Common myeloid progenitor, CD34-positive (primary cell): ENCODE measurements at regions not wholly inside any gene's neighbourhood (a gene's known extent, or its start where the extent isn't known, plus 50 kb on each side); places are given as distances from the start of the nearest gene placed in this dataset.

ENCODE experiments used
- CTCF ChIA-PET: fragments of 350-600 bp; sonication (Branson Sonifier 250); formaldehyde crosslinking; loops from one replicate; lab custom pipeline; 2021; ENCODE audit warnings: antibody characterized with exemption; lab: Charles Lee
- POLR2A ChIA-PET: fragments of 350-600 bp; sonication (Branson Sonifier 250); formaldehyde crosslinking; loops from one replicate; lab custom pipeline; 2021; ENCODE audit warnings: antibody characterized with exemption; lab: Charles Lee
- DNase-seq, 3 donors: peaks; one replicate each; pipeline versions ENCODE4 v3.0.0 to v3.0.0-alpha.2; 2013
- H3K27ac ChIP-seq, 2 experiments: 1 replicate in 1 of 2; 2 replicates in 1 of 2; pipeline ENCODE4 v1.7.0; 2013; ENCODE audit warnings: inconsistent platforms in 2 of 2, low read length in 2 of 2, mild to moderate bottlenecking in 2 of 2, low read depth in 1 of 2, moderate library complexity in 1 of 2; ENCODE audit not compliant: severe bottlenecking in 2 of 2, insufficient read depth in 1 of 2, poor library complexity in 1 of 2
- H3K27me3 ChIP-seq, 5 experiments: replicated peaks in 2 of 5; 1 replicate in 3 of 5; 2 replicates in 2 of 5; pipeline versions ENCODE4 v1.6.1 to v1.7.0; 2013; ENCODE audit warnings: low read length in 4 of 5, mild to moderate bottlenecking in 2 of 5, moderate library complexity in 2 of 5, inconsistent platforms in 1 of 5; ENCODE audit not compliant: insufficient read depth in 5 of 5, control insufficient read depth in 4 of 5
- H3K36me3 ChIP-seq, 4 experiments: 1 replicate in 2 of 4; 2 replicates in 2 of 4; pipeline versions ENCODE4 v1.6.1 to v1.7.0; 2013; ENCODE audit warnings: low read length in 3 of 4, control low read depth in 1 of 4, mild to moderate bottlenecking in 1 of 4; ENCODE audit not compliant: control insufficient read depth in 4 of 4, insufficient read depth in 4 of 4
- H3K4me1 ChIP-seq, 4 experiments: 1 replicate in 3 of 4; 2 replicates in 1 of 4; pipeline versions ENCODE4 v1.6.1 to v1.7.1; 2013; ENCODE audit warnings: low read length in 3 of 4, mild to moderate bottlenecking in 3 of 4, control low read depth in 1 of 4, inconsistent platforms in 1 of 4, moderate library complexity in 1 of 4; ENCODE audit not compliant: control insufficient read depth in 4 of 4, insufficient read depth in 4 of 4; ENCODE audit errors: control extremely low read depth in 1 of 4
- H3K4me3 ChIP-seq, 7 experiments: 1 replicate in 4 of 7; 2 replicates in 3 of 7; pipeline versions ENCODE4 v1.5.1 to v1.7.0; 2013; ENCODE audit warnings: mild to moderate bottlenecking in 7 of 7, low read length in 6 of 7, moderate library complexity in 6 of 7, inconsistent platforms in 2 of 7, low read depth in 2 of 7, control low read depth in 1 of 7; ENCODE audit not compliant: insufficient read depth in 4 of 7, control insufficient read depth in 1 of 7; ENCODE audit errors: extremely low read depth in 1 of 7
- H3K9me3 ChIP-seq, 5 experiments: 1 replicate in 4 of 5; 2 replicates in 1 of 5; pipeline versions ENCODE4 v1.6.1 to v1.7.1; 2013; ENCODE audit warnings: low read length in 4 of 5, mild to moderate bottlenecking in 2 of 5, inconsistent platforms in 1 of 5, low read depth in 1 of 5, moderate library complexity in 1 of 5; ENCODE audit not compliant: control insufficient read depth in 4 of 5, insufficient read depth in 2 of 5; ENCODE audit errors: control extremely low read depth in 1 of 5
- WGBS: methylation state at CpG from one replicate; pipeline ENCODE4 v1.1.5; 2013; ENCODE audit not compliant: insufficient coverage; 5-methylcytosine and 5-hydroxymethylcytosine counted together

- Histone ChIP-seq H3K27ac (no peak overlapping the region), H3K36me3 (no peaks in the 10 kb centered on the region), H3K4me1 (no peaks in the 10 kb centered on the region), H3K9me3 (peaks cover 0 to 2% (median 0%) of the 10 kb centered on the region in 5 experiments), H3K4me3 (no peak overlapping the region), H3K27me3 (peaks cover 0 to 4% (median 0%) of the 10 kb centered on the region in 5 experiments)
- WGBS = 100% methylated on average over 1 of the region's 7 CpGs
- no peak for DNase-seq
- POLR2A ChIA-PET = no interaction called here
- CTCF ChIA-PET = no interaction called here
Measured at GRCh38 chrX:10288373-10288975, 131.7 kb downstream of the CLCN4 start.

- no peak overlapping the region for H3K27ac ChIP-seq
- POLR2A ChIA-PET = interaction anchor here (0.6 kb wide), 1 partner anchor 16 kb away, joined by 4 read pairs; no protein-coding TSS in a partner anchor
Measured at GRCh38 chrX:10296576-10296975, 139.8 kb downstream of the CLCN4 start.

GRCh38 chrX:10310511-10310910, 153.7 kb downstream of the CLCN4 start:
- no peak for DNase-seq
- Histone ChIP-seq H3K36me3 (no peaks in the 10 kb centered on the region), H3K9me3 (no peaks in the 10 kb centered on the region), H3K4me1 (no peaks in the 10 kb centered on the region), H3K27ac (no peak overlapping the region), H3K4me3 (no peak overlapping the region), H3K27me3 (no peaks in the 10 kb centered on the region)
- CTCF ChIA-PET = no interaction called here
- POLR2A ChIA-PET = no interaction called here
- no CpG with 5 or more reads among the region's 1 CpG for WGBS

More at GRCh38 chrX:10296576-10296975, 139.8 kb downstream of the CLCN4 start:
- Histone ChIP-seq H3K9me3 (peaks cover 0 to 6% (median 0%) of the 10 kb centered on the region in 5 experiments), H3K36me3 (no peaks in the 10 kb centered on the region), H3K4me3 (no peak overlapping the region), H3K4me1 (no peaks in the 10 kb centered on the region), H3K27me3 (peaks cover 0 to 1% (median 0%) of the 10 kb centered on the region in 5 experiments)
- no peak for DNase-seq
- CTCF ChIA-PET = no interaction called here

GRCh38 chrX:10314530-10315104, 157.8 kb downstream of the CLCN4 start:
- ChIA-PET POLR2A (no interaction called here), CTCF (no interaction called here)
- Histone ChIP-seq H3K36me3 (no peaks in the 10 kb centered on the region), H3K4me1 (no peaks in the 10 kb centered on the region), H3K27ac (no peak overlapping the region), H3K4me3 (no peak overlapping the region), H3K9me3 (no peaks in the 10 kb centered on the region), H3K27me3 (no peaks in the 10 kb centered on the region)
- DNase-seq = no peak
- 63% methylated on average over 2 of the region's 3 CpGs for WGBS

GRCh38 chrX:10325611-10326010, 168.8 kb downstream of the CLCN4 start:
- Histone ChIP-seq H3K4me3 (no peak overlapping the region), H3K9me3 (no peaks in the 10 kb centered on the region), H3K27me3 (peaks cover 0 to 3% (median 0%) of the 10 kb centered on the region in 5 experiments), H3K27ac (no peak overlapping the region), H3K4me1 (no peaks in the 10 kb centered on the region), H3K36me3 (no peaks in the 10 kb centered on the region)
- POLR2A ChIA-PET = no interaction called here
- WGBS = no CpG with 5 or more reads among the region's 2 CpGs
- no peak for DNase-seq
- CTCF ChIA-PET = no interaction called here

DNA sequence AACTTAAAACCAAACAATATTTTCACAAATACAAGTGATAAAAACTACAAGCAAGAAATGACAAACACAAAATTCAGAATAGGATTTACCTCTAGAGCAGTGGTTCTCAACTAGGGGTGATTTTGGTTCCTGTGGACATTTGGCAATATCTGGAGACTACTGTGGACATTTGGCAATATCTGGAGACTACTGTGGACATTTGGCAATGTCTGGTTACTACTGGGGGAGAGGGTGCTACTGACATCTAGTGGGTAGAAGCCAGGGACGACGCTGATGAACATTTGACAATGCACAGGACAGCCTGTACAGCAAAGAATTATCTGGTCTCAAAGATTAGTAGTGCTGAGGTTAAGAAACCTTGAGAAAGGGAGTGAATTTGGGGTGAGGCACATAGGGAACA, 169.8 kb downstream of the CLCN4 start:
- ChIA-PET POLR2A (no interaction called here), CTCF (no interaction called here)
- WGBS = 57% methylated on average over 2 of the region's 2 CpGs
- Histone ChIP-seq H3K4me1 (no peaks in the 10 kb centered on the region), H3K9me3 (no peaks in the 10 kb centered on the region), H3K27me3 (peaks cover 0 to 2% (median 0%) of the 10 kb centered on the region in 5 experiments), H3K27ac (no peak overlapping the region), H3K4me3 (no peak overlapping the region), H3K36me3 (no peaks in the 10 kb centered on the region)
- peak in 2 of 3 donors; percentile 1 to 7 for DNase-seq

DNA sequence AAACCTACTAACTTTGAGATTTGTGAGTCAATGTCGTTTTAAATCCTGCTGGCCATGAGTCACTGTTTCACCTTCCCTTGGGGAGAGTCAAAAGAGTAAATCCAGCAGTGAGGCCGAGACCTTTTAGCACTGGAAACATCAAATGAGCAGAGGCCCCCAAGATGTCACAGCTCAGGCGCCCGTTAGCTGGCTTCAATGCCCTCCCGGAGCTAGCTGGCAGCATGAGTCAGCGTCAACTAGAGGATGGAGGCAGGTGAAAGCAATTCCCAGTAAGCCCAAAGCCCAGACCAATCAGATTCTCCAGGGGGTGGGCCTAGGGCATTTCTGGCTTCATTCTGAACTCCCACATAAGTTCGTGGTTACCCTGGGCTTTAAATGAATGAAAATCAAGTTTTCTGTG, 170.9 kb downstream of the CLCN4 start:
- DNase-seq = no peak
- H3K4me3 ChIP-seq = no peak overlapping the region
- CTCF ChIA-PET = no interaction called here
- no peaks in the 10 kb centered on the region for H3K4me1 ChIP-seq
- H3K27me3 ChIP-seq = no peaks in the 10 kb centered on the region
- no peaks in the 10 kb centered on the region for H3K9me3 ChIP-seq
- H3K36me3 ChIP-seq = no peaks in the 10 kb centered on the region
- H3K27ac ChIP-seq = no peak overlapping the region
- POLR2A ChIA-PET = no interaction called here
- 66% methylated on average over 7 of the region's 7 CpGs for WGBS
